Hematopoietic multipotent progenitor cell treated with erythropoietin and hydrocortisone succinate and interleukin-3 and kit ligand, for 6 days (in vitro differentiated cells): ENCODE measurements at regions not wholly inside any gene's neighbourhood (a gene's known extent, or its start where the extent isn't known, plus 50 kb on each side); places are given as distances from the start of the nearest gene placed in this dataset.
"Not testable (repeated sequence)": the region's sequence is repeated elsewhere in the genome, so short reads cannot be mapped to it uniquely, and the experiment has no call there.

ENCODE experiments used
- DNase-seq: peaks from one replicate; pipeline ENCODE4 v3.0.0-alpha.2; 2015

- DNase-seq, result no peak
Observed at GRCh38 chr2:57050007-57050406, 866.2 kb downstream of the CCDC85A start.

DNA sequence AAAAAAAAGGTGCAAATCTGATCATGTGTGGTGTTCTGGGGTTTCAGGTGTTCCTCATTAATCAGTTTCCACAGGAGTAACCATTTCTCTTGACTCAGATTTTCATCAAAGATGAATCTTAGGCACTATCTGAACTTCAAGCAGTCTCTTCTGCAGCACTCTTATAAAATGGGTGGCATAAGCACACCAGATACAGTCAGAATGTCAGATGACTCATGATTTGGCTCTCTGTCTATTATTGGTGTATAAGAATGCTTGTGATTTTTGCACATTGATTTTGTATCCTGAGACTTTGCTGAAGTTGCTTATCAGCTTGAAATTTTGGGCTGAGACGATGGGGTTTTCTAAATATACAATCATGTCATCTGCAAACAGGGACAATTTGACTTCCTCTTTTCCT is 882.5 kb downstream of the CCDC85A start:
- DNase-seq, result not testable (repeated sequence)

DNA sequence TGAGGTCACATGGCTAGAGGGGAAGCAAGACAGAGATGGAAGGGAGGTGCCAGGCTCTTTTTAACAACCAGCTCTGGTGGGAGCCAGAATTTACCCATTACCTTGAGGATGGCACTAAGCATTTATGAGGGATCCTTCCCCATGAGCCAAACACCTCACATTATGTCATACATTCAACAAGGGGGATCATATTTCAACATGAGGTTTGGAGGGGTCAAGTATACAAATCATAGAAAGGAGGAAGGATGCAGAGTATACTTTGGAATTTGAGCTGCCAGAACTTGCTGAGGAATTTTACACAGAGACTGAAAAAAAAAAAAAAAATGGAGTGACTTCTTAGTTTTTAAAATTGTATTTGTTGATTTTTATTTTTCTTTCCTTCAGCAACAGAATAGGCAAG is 891.4 kb downstream of the CCDC85A start:
- DNase-seq, result no peak

DNA sequence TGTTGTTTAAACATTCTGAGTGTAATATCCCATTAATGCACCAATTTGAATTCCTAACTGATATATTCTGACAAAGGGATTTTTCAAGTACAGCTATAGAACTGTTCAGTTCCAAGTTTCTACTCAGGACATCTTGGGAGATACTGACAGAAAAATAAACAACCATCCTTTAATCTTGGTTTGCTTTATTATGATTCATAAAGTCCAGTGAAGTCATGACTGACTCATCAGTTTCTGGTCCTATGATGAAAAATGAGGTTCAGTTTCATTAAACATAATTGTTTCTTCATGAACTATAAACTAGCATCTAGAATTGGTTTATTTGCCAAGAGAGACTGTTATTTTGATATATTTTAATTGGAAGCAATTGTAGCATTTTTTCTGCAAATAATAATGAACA is 896.2 kb downstream of the CCDC85A start:
- DNase-seq, result no peak

DNA sequence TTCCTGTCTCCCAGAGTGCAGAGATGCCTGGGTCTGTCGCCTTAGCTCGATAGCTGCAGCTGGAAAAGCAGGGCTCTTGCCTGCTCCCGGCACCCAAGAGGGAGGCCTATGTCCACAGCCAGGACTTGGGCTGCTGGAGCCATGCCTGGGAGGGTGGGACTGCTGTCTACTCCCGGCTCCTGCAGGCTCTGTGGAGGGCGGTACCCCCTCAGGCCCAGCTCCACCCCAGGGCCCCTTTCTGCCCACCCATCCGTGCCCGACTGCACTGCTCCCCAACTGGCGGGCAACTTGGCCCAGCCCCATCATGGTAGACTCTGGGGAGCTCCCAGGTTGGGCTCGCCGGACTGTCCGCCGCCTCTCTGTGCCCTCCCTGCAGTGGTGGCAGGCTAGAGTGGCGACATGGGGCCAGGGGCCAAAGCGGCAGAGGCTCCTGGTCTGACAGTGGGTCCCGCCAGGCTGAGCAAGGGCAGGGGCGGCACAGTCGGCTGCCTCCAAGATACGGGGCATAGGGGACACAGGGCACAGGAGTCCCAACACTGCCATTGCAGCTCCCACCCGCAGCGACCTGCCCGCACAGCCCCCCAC is 901.0 kb downstream of the CCDC85A start:
- DNase-seq, result no peak

DNA sequence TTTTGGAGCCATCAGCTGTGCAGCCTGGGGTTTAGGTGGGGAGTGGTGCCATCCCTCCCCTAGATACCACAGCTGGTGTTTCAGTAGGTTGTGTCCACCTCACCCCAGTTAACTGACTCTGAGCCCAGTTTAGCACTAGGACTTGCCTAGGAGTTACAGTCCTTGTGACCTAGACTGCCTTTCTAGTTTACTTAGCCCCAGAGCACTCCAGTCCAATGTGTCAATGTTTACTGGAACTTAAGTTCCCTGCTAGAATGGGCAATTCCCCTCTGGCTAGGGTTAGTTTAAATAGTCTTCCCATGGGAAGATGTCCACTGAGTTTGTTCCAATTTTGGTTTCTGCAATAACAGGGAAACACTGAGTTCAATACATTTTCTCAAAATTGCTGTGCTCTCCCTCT is 909.2 kb downstream of the CCDC85A start:
- DNase-seq, result no peak

- DNase-seq, result no peak
Observed at GRCh38 chr2:57097855-57098254, 914.1 kb downstream of the CCDC85A start.

- DNase-seq, result no peak
Observed at GRCh38 chr2:57100436-57100835, 916.6 kb downstream of the CCDC85A start.

GRCh38 chr2:57105694-57106093 is 921.9 kb downstream of the CCDC85A start:
- DNase-seq, result no peak

DNA sequence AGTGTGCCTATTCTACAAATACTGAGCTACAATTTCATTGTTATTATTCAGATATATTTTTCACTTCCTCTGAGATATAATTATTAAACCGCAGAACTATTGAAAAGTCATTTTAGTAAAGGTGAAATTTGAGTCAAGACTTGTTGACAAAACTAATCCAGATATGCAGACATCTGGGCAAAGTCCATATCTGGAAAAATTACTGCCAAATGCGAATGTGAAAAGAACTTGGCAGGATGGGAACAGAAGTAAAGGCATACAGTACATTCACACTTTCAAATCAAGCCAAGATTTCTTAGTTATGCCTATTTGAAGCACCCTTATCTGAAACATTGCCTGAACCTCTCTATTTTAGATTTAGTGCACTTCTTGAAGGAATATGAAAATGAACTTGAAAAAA is 923.6 kb downstream of the CCDC85A start:
- DNase-seq, result no peak

- no peak for DNase-seq
Observed at GRCh38 chr2:57111531-57111930, 927.7 kb downstream of the CCDC85A start.

GRCh38 chr2:57119141-57119540 is 927.5 kb upstream of the VRK2 start:
- no peak for DNase-seq

GRCh38 chr2:57126410-57126809 is 920.2 kb upstream of the VRK2 start:
- no peak for DNase-seq

DNA sequence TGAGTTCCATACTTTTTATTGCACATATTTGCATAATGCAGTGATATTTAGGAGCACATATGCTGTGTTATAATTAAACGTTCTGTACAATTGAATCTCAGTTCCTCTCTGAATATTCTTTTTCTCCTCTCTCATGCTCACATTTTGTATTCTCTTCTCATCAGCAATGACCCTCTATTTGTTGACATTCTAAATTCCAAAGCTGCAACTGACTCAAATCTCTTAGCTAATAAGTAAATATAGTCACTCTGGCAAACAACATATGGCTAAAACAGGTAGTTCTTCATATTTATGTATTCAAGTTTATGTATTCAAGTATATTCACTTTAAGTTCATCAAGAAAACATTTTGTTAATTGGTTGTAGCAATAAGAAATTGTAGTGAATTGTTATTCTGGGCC is 907.4 kb upstream of the VRK2 start:
- no peak for DNase-seq

GRCh38 chr2:57141269-57141668 is 905.3 kb upstream of the VRK2 start:
- no peak for DNase-seq

GRCh38 chr2:57146951-57147350 is 899.7 kb upstream of the VRK2 start:
- DNase-seq, result no peak

DNA sequence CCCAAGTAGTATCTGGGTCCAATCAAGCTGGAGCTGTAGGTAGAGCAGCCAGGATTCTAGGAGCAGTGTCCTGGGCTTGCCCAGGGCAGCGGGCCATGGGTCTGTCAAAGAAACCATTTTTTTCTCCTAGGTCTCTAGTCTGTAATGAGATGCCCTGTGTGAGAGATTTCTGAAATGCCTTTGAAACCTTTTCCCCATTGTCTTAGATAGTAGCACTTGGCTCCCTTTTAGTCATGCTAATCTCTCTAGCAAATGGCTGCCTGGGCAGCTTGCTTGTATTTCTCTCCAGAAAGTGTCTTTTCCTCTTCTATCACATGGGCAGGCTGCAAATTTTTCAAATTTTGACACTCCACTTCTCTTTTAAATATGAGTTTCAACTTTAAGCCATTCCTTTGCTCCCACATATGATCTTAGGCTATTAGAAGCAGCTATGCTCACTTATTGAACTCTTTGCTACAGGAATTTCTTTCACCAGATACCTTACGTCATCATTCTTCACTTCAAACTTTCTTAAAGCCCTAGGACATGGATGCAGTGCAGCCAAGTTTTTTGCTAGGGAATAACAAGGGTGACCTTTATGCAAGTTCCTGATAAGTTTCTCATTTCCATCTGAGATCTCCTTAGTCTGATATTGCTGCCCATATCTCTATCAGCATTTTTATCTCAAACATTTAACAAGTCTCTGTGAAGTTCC is 890.2 kb upstream of the VRK2 start:
- no peak for DNase-seq

- DNase-seq, result no peak
Observed at GRCh38 chr2:57160976-57161375, 885.6 kb upstream of the VRK2 start.

- DNase-seq, result no peak
Observed at GRCh38 chr2:57177176-57177575, 869.4 kb upstream of the VRK2 start.

- DNase-seq, result no peak
Observed at GRCh38 chr2:57180042-57180567, 866.5 kb upstream of the VRK2 start.

DNA sequence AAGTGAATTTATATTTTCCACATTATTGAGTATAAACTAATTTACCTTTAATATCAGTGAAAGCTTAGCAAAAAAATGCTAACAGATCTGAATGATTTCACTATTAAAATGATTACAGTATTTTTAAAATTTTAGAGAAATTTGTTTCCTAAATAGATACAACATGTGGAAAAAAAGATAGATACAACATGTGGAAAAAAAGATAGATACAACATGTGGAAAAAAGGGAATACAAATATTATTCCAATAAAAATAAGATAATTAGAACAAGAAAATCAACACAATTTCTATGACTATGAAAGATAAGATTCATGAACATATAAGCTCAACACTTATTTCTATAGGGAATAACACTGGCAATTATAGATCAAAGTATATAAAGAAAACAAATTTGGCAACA is 865.9 kb upstream of the VRK2 start:
- no peak for DNase-seq

DNA sequence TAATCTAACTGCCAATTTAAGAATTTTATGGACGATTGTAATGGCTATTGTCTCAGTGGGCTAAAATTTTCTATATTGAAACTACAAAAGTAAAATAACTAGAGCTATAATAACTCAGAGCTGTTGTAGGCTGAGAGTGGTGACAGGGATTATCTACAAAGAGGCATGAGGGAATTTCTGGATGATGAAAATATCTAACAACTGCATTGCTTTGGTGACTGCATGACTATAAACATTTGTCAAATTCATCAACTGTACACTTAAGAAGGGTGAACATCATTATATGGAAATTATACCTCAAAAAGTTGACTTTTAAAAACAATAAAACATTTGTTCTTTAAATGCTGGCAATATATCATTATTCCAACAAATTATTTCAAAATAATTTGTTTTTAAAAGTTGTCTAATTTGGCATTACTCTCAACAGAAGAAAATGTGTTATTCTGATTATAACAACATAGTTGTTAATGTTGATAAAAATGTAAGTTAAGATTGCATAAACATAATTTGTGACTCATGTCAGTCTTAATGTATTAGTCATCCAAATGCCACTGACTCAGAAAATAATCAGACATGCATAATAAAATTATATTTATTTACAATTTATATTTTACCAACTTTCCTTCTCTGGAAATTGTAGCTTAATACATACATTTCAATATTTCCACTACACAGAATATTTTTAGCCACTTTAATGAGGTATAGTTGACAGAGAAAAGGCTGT is 865.1 kb upstream of the VRK2 start:
- DNase-seq, result no peak

DNA sequence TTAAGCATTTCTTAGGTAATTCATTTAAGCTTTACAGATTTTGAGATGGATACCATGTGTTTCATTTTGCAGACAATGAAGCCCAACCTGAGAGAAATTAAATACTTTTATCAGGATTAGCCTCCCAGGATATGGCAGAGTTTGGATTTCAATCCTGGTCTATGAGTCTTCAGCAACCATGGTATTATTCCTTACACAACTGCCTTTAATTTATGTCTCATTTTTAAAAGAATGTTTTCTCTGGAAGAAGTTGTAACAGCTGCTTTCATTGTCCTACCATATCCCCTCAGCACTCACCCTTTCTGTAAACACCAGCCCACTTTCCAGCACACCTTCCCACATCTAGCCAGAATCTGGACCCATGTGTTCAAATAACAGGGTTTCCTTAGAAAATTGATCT is 863.7 kb upstream of the VRK2 start:
- DNase-seq, result no peak

- no peak for DNase-seq
Observed at GRCh38 chr2:57185568-57185967, 861.0 kb upstream of the VRK2 start.
